Liver (tissue), 3 donors: ENCODE measurements at regions not wholly inside any gene's neighbourhood (a gene's known extent, or its start where the extent isn't known, plus 50 kb on each side); places are given as distances from the start of the nearest gene placed in this dataset.

Experiments used
- CTCF ChIP-seq: fragments of 150-350 bp; IDR thresholded peaks from 2 replicates; pipeline ENCODE4 v1.5.1; 2017; ENCODE audit warnings: improper control_type of control experiment, low read depth, low read length; ENCODE audit not compliant: missing input control
- REST ChIP-seq: IDR thresholded peaks from 2 replicates; pipeline ENCODE4 v1.6.1; 2016; ENCODE audit warnings: antibody characterized with exemption, mild to moderate bottlenecking
- SP1 ChIP-seq: IDR thresholded peaks from 2 replicates; pipeline ENCODE4 v1.6.1; 2018; ENCODE audit warnings: antibody characterized with exemption, mild to moderate bottlenecking
- ZBTB33 ChIP-seq: IDR thresholded peaks from 2 replicates; pipeline ENCODE4 v1.6.1; 2016; ENCODE audit warnings: antibody characterized with exemption
- donor health status: healthy.
- donor health status: healthy.

- TF ChIP-seq REST (no peak), CTCF (no peak), SP1 (no peak), ZBTB33 (no peak)
Measured at GRCh38 chr3:168585544-168585943, 489.8 kb upstream of the GOLIM4 start.
